KMS-11 (cell line): ENCODE measurements at regions not wholly inside any gene's neighbourhood (a gene's known extent, or its start where the extent isn't known, plus 50 kb on each side); places are given as distances from the start of the nearest gene placed in this dataset.

Experiments used
- H2AFZ ChIP-seq: fragments of 200-600 bp; sonication (generic); 2 replicates; pipeline ENCODE4 v1.6.1; 2016; ENCODE audit warnings: antibody characterized with exemption, mixed run types, low read depth
- H3K27ac ChIP-seq: fragments of 200-600 bp; sonication (generic); 2 replicates; pipeline ENCODE4 v1.6.1; 2016; ENCODE audit warnings: mild to moderate bottlenecking, mixed run types
- H3K27me3 ChIP-seq: fragments of 200-600 bp; sonication (generic); 2 replicates; pipeline ENCODE4 v1.6.1; 2017; ENCODE audit warnings: mild to moderate bottlenecking, low read depth, mixed run types, moderate library complexity; ENCODE audit not compliant: insufficient read depth
- H3K36me3 ChIP-seq: fragments of 200-600 bp; sonication (generic); 2 replicates; pipeline ENCODE4 v1.6.1; 2017; ENCODE audit warnings: mild to moderate bottlenecking, mixed run types; ENCODE audit not compliant: insufficient read depth
- H3K4me1 ChIP-seq: fragments of 200-600 bp; sonication (generic); 2 replicates; pipeline ENCODE4 v1.6.1; 2016; ENCODE audit warnings: mild to moderate bottlenecking, low read depth, mixed run types; ENCODE audit not compliant: poor library complexity, severe bottlenecking
- H3K4me2 ChIP-seq: fragments of 200-600 bp; sonication (generic); 2 replicates; pipeline ENCODE4 v1.7.0; 2016; ENCODE audit warnings: mild to moderate bottlenecking, mixed run types
- H3K4me3 ChIP-seq: fragments of 200-600 bp; sonication (generic); IDR thresholded peaks from 2 replicates; pipeline ENCODE4 v1.6.1; 2017; ENCODE audit warnings: low read depth, low read length, mixed read lengths; ENCODE audit not compliant: insufficient read depth
- H3K79me2 ChIP-seq: fragments of 200-600 bp; sonication (generic); 2 replicates; pipeline ENCODE4 v1.6.1; 2016; ENCODE audit warnings: low read depth, mixed run types; ENCODE audit not compliant: insufficient read depth
- H3K9ac ChIP-seq: fragments of 200-600 bp; sonication (generic); 2 replicates; pipeline ENCODE4 v1.6.1; 2016; ENCODE audit warnings: mild to moderate bottlenecking, mixed run types
- H4K20me1 ChIP-seq: fragments of 200-600 bp; sonication (generic); 2 replicates; pipeline ENCODE4 v1.6.1; 2016; ENCODE audit warnings: mild to moderate bottlenecking, mixed run types; ENCODE audit not compliant: insufficient read depth
- TF ChIP-seq, protein P1 (sequence below): fragments of 200-600 bp; sonication (generic); conservative IDR thresholded peaks from 2 replicates; pipeline ENCODE4 v1.6.1; 2017; ENCODE audit warnings: low read depth, mild to moderate bottlenecking, antibody characterized with exemption, low read length, moderate library complexity, mixed read lengths

DNA sequence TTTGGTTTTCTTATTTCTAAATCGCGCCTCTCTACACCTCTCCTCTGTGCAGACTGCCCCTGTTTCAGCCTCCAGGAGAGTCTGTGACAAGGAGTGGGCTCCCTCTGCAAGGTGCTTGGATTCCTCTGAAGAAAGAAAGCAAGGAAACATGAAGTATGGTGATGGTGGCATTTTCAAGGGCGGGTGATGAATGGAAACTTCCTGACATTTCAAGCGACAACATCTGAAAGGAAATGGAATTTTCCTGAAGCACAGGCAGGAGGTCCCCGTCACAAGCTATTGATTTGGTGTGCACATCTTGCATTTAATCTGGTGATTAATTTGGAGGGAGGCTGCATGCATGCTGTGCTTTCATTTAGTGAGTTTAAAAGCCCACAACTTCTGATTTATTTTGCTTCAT, 164.6 kb upstream of the FGGY start:
- Histone ChIP-seq H3K36me3 (no peaks in the 10 kb centered on the region), H4K20me1 (no peaks in the 10 kb centered on the region), H3K4me3 (no peak overlapping the region), H3K79me2 (no peaks in the 10 kb centered on the region), H3K9ac (no peak overlapping the region), H3K4me2 (no peak overlapping the region), H3K4me1 (no peaks in the 10 kb centered on the region), H3K27ac (no peak overlapping the region), H2AFZ (no peak overlapping the region), H3K27me3 (no peaks in the 10 kb centered on the region)
- TF ChIP-seq, protein P1, sequence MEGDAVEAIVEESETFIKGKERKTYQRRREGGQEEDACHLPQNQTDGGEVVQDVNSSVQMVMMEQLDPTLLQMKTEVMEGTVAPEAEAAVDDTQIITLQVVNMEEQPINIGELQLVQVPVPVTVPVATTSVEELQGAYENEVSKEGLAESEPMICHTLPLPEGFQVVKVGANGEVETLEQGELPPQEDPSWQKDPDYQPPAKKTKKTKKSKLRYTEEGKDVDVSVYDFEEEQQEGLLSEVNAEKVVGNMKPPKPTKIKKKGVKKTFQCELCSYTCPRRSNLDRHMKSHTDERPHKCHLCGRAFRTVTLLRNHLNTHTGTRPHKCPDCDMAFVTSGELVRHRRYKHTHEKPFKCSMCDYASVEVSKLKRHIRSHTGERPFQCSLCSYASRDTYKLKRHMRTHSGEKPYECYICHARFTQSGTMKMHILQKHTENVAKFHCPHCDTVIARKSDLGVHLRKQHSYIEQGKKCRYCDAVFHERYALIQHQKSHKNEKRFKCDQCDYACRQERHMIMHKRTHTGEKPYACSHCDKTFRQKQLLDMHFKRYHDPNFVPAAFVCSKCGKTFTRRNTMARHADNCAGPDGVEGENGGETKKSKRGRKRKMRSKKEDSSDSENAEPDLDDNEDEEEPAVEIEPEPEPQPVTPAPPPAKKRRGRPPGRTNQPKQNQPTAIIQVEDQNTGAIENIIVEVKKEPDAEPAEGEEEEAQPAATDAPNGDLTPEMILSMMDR = no peak

DNA sequence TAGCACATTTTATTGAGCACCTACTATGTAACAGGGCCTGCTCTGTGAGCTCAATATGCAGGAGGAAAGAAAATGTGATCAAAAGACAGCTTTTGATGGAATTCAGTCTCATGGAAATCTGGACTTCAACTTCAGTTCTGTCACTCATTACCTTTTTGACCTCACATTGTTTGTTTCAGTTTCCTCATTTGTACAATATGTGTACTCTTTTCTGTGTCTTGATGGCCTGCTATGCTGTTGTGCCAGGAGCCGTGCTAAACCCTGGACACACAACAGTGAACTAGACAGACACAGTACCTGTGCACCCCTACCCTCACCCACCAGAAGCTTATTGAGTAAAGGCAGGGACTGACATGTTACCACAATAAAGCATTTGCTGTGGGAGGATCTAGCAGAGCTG, 162.9 kb upstream of the FGGY start:
- H3K4me3 ChIP-seq = no peak overlapping the region
- no peaks in the 10 kb centered on the region for H4K20me1 ChIP-seq
- H3K4me1 ChIP-seq = no peaks in the 10 kb centered on the region
- no peak overlapping the region for H2AFZ ChIP-seq
- H3K4me2 ChIP-seq = no peak overlapping the region
- H3K27me3 ChIP-seq = no peaks in the 10 kb centered on the region
- H3K79me2 ChIP-seq = no peaks in the 10 kb centered on the region
- no peak overlapping the region for H3K27ac ChIP-seq
- no peak overlapping the region for H3K9ac ChIP-seq
- no peaks in the 10 kb centered on the region for H3K36me3 ChIP-seq
- TF ChIP-seq, protein P1 = no peak

DNA sequence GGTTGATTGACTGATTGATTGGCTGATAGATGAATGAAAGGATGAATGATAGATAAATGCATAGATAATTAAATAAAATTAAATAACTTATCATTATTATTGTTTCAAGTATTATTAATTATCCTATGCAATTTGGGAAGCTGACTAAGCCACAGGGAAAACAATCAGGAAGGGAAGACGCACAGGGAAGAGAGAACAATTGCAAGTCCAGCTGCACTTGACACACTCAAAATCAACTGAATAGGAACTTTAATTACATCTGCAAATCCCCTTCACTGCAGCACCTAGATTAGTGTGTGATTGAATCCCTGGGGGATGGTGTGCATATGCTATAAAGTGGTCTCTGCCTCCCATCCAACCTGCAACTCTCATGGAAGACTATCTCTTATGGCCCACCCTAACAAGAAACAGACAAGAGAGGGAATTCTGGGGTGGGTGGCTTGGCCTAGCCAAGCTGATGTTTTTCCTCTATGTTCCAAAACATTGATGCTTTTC, 161.1 kb upstream of the FGGY start:
- H3K4me2 ChIP-seq = no peak overlapping the region
- no peaks in the 10 kb centered on the region for H3K79me2 ChIP-seq
- TF ChIP-seq, protein P1 = no peak
- H3K4me3 ChIP-seq = no peak overlapping the region
- no peak overlapping the region for H3K9ac ChIP-seq
- no peak overlapping the region for H2AFZ ChIP-seq
- H4K20me1 ChIP-seq = no peaks in the 10 kb centered on the region
- H3K27ac ChIP-seq = no peak overlapping the region
- H3K36me3 ChIP-seq = no peaks in the 10 kb centered on the region
- no peaks in the 10 kb centered on the region for H3K27me3 ChIP-seq
- H3K4me1 ChIP-seq = no peaks in the 10 kb centered on the region

DNA sequence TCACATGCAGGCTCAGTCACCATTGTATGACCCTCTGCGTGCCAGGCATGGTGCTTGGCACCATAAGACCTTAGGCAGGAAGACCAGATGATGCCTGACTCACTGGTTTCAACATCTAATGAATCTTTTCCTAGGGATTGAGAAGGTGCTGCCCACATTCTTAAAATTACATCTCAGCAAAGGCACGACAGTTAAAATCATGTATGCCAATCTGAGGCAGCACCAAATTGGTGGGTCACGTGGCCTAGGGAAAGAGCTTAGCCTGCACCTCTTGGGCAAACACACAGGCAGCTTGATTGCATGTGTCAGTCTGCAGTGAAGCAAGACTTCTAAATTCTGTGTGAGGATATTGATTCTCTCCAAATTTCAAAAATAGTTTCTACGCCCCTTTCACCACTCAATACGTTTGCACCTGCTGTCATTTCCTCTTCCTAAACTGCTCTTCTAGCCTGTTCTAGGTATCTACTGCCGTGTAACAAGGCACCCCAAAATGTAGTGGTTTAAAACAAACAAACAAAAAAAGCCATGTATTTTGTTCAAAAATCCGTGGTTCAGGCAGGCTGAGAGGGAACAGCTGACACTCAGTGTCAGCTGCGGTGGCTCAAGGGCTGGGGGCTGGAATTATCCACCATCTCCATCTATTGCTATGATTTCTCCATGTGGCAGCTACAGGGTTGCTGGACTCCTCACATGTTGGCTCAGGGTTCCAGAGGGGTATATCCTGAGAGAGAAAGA, 160.2 kb upstream of the FGGY start:
- no peak overlapping the region for H3K4me3 ChIP-seq
- H2AFZ ChIP-seq = no peak overlapping the region
- H3K36me3 ChIP-seq = no peaks in the 10 kb centered on the region
- TF ChIP-seq, protein P1 = no peak
- H3K27me3 ChIP-seq = no peaks in the 10 kb centered on the region
- H3K4me1 ChIP-seq = no peaks in the 10 kb centered on the region
- no peak overlapping the region for H3K4me2 ChIP-seq
- no peak overlapping the region for H3K27ac ChIP-seq
- no peak overlapping the region for H3K9ac ChIP-seq
- H3K79me2 ChIP-seq = no peaks in the 10 kb centered on the region
- H4K20me1 ChIP-seq = no peaks in the 10 kb centered on the region
